ENCODE measurements at regions not wholly inside any gene's neighbourhood (a gene's known extent, or its start where the extent isn't known, plus 50 kb on each side); places are given as distances from the start of the nearest gene placed in this dataset.
"Not testable (repeated sequence)": the region's sequence is repeated elsewhere in the genome, so short reads cannot be mapped to it uniquely, and the experiment has no call there.

DNA sequence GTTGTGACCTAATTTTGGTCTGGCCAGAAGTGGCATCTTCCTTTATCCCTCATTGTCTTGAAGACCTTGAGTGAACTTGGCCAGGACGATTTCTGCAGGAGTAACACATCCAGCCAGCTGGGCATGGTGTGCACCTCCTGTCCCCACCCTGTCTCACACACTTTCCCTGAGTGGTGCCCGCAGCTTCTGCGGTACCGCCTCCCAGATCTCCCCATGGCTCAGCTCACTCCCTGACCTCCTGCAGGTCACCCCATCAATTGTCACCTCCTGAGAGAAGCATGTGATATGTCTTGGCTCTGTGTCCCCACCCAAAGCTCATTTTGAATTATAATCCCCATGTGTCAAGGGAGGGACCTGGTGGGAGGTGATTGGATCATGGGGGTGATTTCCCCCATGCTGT lies 50.2 kb upstream of the TP53I11 start:
- DNase-seq (ENCODE audit: low read depth), result no peak

GRCh38 chr11:45001466-45002165 lies 50.9 kb upstream of the TP53I11 start:
- DNase-seq (ENCODE audit: low read depth), result no peak

GRCh38 chr11:45005106-45005505 lies 54.4 kb upstream of the TP53I11 start:
- no peak for DNase-seq (ENCODE audit: low read depth)

GRCh38 chr11:45007011-45007410 lies 56.3 kb upstream of the TP53I11 start:
- DNase-seq (ENCODE audit: low read depth), result no peak

DNA sequence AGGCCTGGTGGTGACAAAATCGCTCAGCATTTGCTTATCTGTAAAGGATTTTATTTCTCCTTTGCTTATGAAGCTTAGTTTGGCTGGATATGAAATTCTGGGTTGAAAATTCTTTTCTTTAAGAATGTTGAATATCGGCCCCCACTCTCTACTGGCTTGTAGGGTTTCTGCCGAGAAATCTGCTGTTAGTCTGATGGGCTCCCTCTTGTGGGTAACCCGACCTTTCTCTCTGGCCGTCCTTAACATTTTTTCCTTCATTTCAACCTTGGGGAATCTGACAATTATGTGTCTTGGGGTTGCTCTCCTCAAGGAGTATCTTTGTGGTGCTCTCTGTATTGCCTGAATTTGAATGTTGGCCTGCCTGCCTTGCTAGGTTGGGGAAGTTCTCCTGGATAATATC lies 65.3 kb upstream of the TP53I11 start:
- DNase-seq (ENCODE audit: low read depth), result not testable (repeated sequence)

- not testable (repeated sequence) for DNase-seq (ENCODE audit: low read depth)
Observed at GRCh38 chr11:45016446-45016845, 65.8 kb upstream of the TP53I11 start.

GRCh38 chr11:45017329-45017728 lies 66.6 kb upstream of the TP53I11 start:
- no peak for DNase-seq (ENCODE audit: low read depth)

DNA sequence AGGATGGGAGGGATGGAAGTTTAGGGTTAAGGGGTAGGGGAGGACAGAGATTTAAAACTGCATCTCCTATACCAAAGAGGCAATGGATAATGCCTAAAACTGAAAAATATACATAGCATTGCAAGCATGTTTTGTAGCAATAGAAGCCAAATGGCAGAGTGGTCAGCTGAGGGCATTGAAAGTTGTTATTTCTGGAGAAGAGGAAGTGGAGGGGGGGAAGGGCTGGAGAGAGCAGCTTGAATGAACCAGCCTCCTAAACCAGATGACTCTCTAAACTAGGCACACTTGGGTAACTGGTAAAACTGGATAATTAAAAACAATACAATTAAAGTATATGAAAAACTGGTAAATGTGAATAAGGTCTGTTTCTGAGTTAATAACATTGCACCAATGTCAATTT lies 70.3 kb upstream of the TP53I11 start:
- no peak for DNase-seq (ENCODE audit: low read depth)

GRCh38 chr11:45021692-45022141 lies 71.0 kb upstream of the TP53I11 start:
- peak; percentile 59 for DNase-seq (ENCODE audit: low read depth)

- DNase-seq (ENCODE audit: low read depth), result no peak
Observed at GRCh38 chr11:45022294-45023064, 71.8 kb upstream of the TP53I11 start.

DNA sequence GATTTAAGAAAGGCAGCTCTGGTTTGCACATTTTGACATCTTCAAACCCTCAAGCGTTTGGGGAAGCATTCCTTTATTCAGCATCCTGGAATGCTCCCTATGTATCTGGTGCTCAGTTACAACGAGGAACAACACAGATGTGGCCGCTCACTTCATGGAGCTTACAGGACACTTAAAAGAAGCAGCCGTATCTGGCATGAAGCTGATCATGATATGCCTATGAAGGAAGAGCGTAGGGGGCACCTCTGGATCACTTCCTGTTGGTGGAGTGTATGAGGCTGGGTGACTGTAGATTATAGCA lies 72.3 kb upstream of the TP53I11 start:
- DNase-seq (ENCODE audit: low read depth), result no peak

GRCh38 chr11:45024316-45024715 lies 73.6 kb upstream of the TP53I11 start:
- no peak for DNase-seq (ENCODE audit: low read depth)

GRCh38 chr11:45024846-45025588 lies 74.3 kb upstream of the TP53I11 start:
- no peak for DNase-seq (ENCODE audit: low read depth)

GRCh38 chr11:45025716-45026492 lies 75.2 kb upstream of the TP53I11 start:
- DNase-seq (ENCODE audit: low read depth), result no peak

GRCh38 chr11:45026835-45027234 lies 76.2 kb upstream of the TP53I11 start:
- DNase-seq (ENCODE audit: low read depth), result no peak

- DNase-seq (ENCODE audit: low read depth), result no peak
Observed at GRCh38 chr11:45027312-45027711, 76.6 kb upstream of the TP53I11 start.

DNA sequence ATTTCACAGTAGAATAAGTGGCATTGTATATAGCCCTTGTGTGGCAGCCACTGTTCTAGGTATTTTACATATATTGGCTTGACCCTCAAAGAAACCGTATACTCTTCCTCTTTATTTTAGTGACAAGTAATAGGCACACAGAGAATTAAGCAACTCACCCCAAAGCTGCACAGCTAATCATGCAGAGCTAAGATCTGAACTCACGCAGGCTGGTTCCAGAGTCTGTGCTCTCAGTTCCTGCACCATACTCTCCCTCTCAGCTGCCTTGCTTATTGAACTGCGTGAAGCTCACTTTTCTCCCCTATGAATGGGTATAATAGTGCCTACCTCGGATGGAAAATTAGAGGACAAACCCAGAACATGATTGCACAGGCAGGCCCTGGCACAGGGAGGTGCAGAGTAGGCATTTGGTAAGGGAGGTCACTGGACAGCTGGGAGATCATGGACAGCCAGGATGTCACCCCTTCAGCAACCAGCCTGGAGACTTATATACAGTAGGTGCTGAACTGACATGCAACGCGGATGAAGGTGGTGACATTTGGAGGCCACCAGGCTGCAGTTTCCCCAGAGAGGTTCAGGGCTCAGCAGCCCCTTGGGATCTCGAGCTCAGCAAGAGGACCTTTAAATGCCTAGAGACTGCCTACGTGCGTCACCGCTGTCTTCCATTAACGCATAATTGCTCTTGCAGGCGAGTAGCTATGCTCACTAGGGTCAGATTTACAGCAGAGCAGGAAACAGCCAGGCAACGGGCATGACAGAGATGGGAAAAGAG lies 78.4 kb upstream of the TP53I11 start:
- no peak for DNase-seq (ENCODE audit: low read depth)

DNA sequence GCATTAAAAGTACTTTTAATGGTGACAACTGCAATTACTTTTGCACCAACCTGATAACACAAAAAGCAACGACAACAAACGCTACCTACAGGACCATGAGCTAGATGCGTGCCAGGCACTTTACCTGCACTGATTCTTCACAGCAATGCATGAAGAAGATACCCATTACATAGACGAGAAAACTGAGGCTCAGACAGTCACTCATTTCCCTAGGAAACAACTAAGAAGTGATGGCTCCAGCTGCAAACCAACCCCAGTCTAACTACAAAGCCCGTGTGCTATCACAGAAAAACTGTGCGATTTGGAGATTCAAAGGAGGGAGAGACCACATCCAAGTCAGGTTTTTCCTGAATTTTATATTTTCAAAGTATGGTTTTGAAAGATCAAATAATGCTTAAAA lies 80.1 kb upstream of the TP53I11 start:
- DNase-seq (ENCODE audit: low read depth), result no peak

GRCh38 chr11:45031912-45032519 lies 81.3 kb upstream of the TP53I11 start:
- DNase-seq (ENCODE audit: low read depth), result no peak

DNA sequence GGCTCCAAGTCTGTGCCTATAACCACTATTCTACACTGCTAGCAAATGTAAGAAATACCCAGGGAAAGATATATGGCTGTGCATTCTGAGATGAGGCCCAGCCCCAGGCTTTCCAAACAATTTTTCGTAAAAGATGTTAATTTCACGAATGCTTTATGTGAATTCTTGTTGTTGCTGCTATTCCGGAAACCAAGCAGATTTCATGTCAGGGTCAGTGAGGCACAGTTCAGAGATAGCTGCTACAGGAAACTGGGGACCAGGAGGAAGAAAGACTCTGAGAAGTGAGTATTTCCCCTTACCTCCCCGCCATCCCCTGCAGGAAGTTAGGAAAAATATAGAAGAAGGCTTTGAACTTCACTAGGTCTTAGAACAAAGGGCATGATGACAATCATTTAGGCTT lies 84.7 kb upstream of the TP53I11 start:
- DNase-seq (ENCODE audit: low read depth), result no peak

DNA sequence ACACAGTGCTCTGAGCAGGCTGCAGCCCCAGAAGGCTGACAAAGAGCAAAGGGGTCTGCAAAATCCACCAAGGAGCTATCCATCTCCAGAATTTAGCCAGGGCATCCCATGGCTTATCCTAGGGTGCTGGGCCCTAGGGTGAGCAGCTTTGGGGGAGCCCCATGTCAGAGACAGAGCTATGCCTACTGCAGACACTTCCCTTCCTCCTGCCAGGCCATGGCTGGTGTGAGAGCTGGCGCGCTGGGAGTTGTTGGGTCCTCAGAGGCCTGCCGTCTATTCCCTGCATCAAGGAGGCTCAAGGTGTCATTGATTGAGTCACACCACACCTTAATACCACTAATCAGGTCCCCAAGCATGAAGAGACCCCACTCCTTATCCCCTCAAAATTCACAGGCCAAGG lies 85.3 kb upstream of the TP53I11 start:
- DNase-seq (ENCODE audit: low read depth), result no peak
